Stimulated activated naive B cell treated with anti-CD40 and anti-IgM and Interleukin-4, amounts not matched to agents 10 μg/mL and 1 μg/mL and 100 μg/mL, for 72 hours (primary cell): ENCODE measurements at regions not wholly inside any gene's neighbourhood (a gene's known extent, or its start where the extent isn't known, plus 50 kb on each side); places are given as distances from the start of the nearest gene placed in this dataset.

Experiments
- ATAC-seq, 2 donors: fragments of 150-1000 bp; cut with Tn5 transposase; replicated peaks; 2 replicates each; pipeline ENCODE4 v1.10.0; 2021; ENCODE audit warnings: moderate library complexity in 1 of 2
- DNase-seq: peaks from one replicate; pipeline ENCODE4 v3.0.0; 2021
- H3K27ac Mint-ChIP-seq: one replicate; pipeline ENCODE4 v1.8.0; 2022; ENCODE audit warnings: mild to moderate bottlenecking, mixed read lengths
- H3K27me3 Mint-ChIP-seq, 2 donors: one replicate each; pipeline ENCODE4 v1.8.0; 2022; ENCODE audit warnings: mixed read lengths in 2 of 2
- H3K36me3 Mint-ChIP-seq, 2 donors: one replicate each; pipeline ENCODE4 v1.8.0; 2022; ENCODE audit warnings: mixed read lengths in 2 of 2, mild to moderate bottlenecking in 1 of 2
- H3K4me1 Mint-ChIP-seq, 2 donors: one replicate each; pipeline ENCODE4 v1.8.0; 2022; ENCODE audit warnings: mixed read lengths in 2 of 2, mild to moderate bottlenecking in 1 of 2
- H3K4me3 Mint-ChIP-seq, 2 donors: one replicate each; pipeline ENCODE4 v1.8.0; 2022; ENCODE audit warnings: mild to moderate bottlenecking in 2 of 2, mixed read lengths in 2 of 2, moderate library complexity in 1 of 2
- H3K9me3 Mint-ChIP-seq, 2 donors: one replicate each; pipeline ENCODE4 v1.8.0; 2022; ENCODE audit warnings: mixed read lengths in 2 of 2, mild to moderate bottlenecking in 1 of 2

DNA sequence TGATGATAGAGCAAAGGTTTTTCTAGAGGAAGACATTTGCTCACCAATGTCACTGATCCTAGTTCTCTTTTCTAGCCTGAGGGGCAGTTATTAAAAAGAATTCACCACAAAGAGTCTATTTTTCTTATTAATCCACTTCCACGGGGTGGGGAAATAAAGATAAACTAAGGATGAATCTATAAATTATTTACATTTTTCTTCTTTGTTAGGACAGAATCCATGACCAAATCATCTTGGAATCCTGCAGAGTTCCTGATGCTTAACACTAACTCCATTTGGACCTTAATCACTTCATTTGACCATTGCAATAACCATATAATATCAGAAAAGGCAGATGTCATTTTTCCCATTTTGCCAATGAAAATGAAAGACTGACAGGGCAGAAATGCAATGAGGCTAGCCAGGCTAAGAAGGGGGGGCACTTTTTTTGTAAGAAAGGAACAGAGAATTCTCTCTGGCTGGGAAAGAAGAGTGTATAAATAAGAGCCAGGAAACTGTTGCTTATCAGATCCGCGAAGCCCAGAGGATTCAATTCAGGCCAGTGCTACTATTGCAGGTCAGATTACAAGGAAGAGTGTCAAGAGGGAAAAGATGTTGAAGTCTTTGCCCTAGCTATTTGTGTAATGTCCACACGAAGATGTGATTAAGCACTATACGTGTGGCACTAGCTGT is 433.2 kb downstream of the TNS3 start:
- Mint-ChIP-seq H3K4me1 (peaks cover 18 to 28% of the 10 kb centered on the region in 2 donors), H3K9me3 (peaks cover 0 to 1% of the 10 kb centered on the region in 2 donors), H3K27ac (no peak overlapping the region), H3K4me3 (no peak overlapping the region), H3K27me3 (no peaks in the 10 kb centered on the region), H3K36me3 (no peaks in the 10 kb centered on the region)
- ATAC-seq (no peak), DNase-seq (no peak)

GRCh38 chr7:47147213-47147631 is 434.7 kb downstream of the TNS3 start:
- H3K4me3 Mint-ChIP-seq = no peak overlapping the region
- DNase-seq = no peak

GRCh38 chr7:47145982-47146381 is 435.9 kb downstream of the TNS3 start:
- H3K27ac Mint-ChIP-seq = no peak overlapping the region
- DNase-seq (no peak), ATAC-seq (no peak)
- H3K4me1 Mint-ChIP-seq = peaks cover 15 to 23% of the 10 kb centered on the region in 2 donors
- H3K36me3 Mint-ChIP-seq = no peaks in the 10 kb centered on the region
- no peak overlapping the region for H3K4me3 Mint-ChIP-seq
- H3K9me3 Mint-ChIP-seq = peaks cover 0 to under 1% of the 10 kb centered on the region in 2 donors
- H3K27me3 Mint-ChIP-seq = no peaks in the 10 kb centered on the region

More at GRCh38 chr7:47147213-47147631, 434.7 kb downstream of the TNS3 start:
- H3K27ac Mint-ChIP-seq = no peak overlapping the region
- ATAC-seq = no peak
- H3K9me3 Mint-ChIP-seq = peaks cover 0 to 1% of the 10 kb centered on the region in 2 donors
- H3K36me3 Mint-ChIP-seq = no peaks in the 10 kb centered on the region
- H3K4me1 Mint-ChIP-seq = peaks cover 15 to 24% of the 10 kb centered on the region in 2 donors
- H3K27me3 Mint-ChIP-seq = no peaks in the 10 kb centered on the region

GRCh38 chr7:47145186-47145725 is 436.7 kb downstream of the TNS3 start:
- ATAC-seq (no peak), DNase-seq (no peak)
- no peaks in the 10 kb centered on the region for H3K36me3 Mint-ChIP-seq
- H3K4me3 Mint-ChIP-seq = no peak overlapping the region
- no peaks in the 10 kb centered on the region for H3K27me3 Mint-ChIP-seq
- H3K9me3 Mint-ChIP-seq = no peaks in the 10 kb centered on the region
- H3K27ac Mint-ChIP-seq = no peak overlapping the region
- peaks cover 15 to 19% of the 10 kb centered on the region in 2 donors for H3K4me1 Mint-ChIP-seq

DNA sequence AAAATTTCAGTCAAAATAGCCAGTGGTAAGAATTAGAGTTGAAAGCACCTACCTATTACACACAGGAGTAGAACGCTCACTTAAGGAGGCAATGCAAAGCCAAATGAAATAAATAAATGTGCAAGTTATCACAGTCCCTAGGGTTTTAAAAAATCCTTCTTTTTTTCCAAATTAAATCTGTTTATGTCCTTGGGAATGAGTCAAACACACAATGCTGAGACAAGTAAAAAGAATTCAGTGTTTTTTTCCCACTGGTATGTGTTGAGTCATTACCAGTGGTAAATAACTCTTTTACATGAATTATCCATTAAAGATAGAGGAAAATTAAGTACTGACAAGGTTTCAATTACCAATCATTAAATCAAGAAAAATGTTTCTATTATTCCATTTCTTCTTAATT is 438.6 kb downstream of the TNS3 start:
- ATAC-seq (no peak), DNase-seq (no peak)
- Mint-ChIP-seq H3K36me3 (no peaks in the 10 kb centered on the region), H3K27ac (no peak overlapping the region), H3K27me3 (peaks cover 4 to 6% of the 10 kb centered on the region in 2 donors), H3K9me3 (no peaks in the 10 kb centered on the region), H3K4me3 (no peak overlapping the region), H3K4me1 (peaks cover 0 to 5% of the 10 kb centered on the region in 2 donors)

- peaks cover 0 to 5% of the 10 kb centered on the region in 2 donors for H3K4me1 Mint-ChIP-seq
- no peak for ATAC-seq
- no peak overlapping the region for H3K4me3 Mint-ChIP-seq
- no peak for DNase-seq
- no peaks in the 10 kb centered on the region for H3K36me3 Mint-ChIP-seq
- no peaks in the 10 kb centered on the region for H3K9me3 Mint-ChIP-seq
- peaks cover 4 to 6% of the 10 kb centered on the region in 2 donors for H3K27me3 Mint-ChIP-seq
- no peak overlapping the region for H3K27ac Mint-ChIP-seq
Observed at GRCh38 chr7:47142867-47143175, 439.1 kb downstream of the TNS3 start.

GRCh38 chr7:47142169-47142866 is 439.6 kb downstream of the TNS3 start:
- ATAC-seq (no peak), DNase-seq (no peak)
- Mint-ChIP-seq H3K27ac (no peak overlapping the region), H3K4me3 (no peak overlapping the region), H3K9me3 (no peaks in the 10 kb centered on the region), H3K27me3 (peaks cover 4 to 6% of the 10 kb centered on the region in 2 donors), H3K36me3 (no peaks in the 10 kb centered on the region), H3K4me1 (peaks cover 0 to 5% of the 10 kb centered on the region in 2 donors)

DNA sequence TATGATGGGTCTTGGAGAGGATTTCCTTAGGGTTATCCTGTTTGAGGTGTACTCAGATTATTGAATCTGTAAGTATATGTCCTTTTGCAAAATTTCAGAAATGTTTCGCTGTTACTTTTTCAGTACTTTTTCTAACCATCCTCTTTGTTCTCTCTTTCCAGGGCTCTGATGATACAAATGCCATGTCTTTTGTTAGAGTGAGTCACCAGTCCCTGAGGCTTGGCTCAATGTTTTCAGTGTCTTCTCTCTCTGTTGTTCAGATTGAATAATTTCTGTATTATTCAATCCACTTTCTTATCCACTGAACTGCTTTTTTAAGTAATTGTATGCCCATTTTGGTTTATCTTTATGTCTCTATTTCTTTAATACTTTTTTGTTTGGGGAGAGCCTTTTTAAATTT is 449.4 kb downstream of the TNS3 start:
- ATAC-seq (no peak), DNase-seq (no peak)
- H3K9me3 Mint-ChIP-seq = no peaks in the 10 kb centered on the region
- no peaks in the 10 kb centered on the region for H3K4me1 Mint-ChIP-seq
- no peak overlapping the region for H3K27ac Mint-ChIP-seq
- H3K27me3 Mint-ChIP-seq = peaks cover 0 to 19% of the 10 kb centered on the region in 2 donors
- H3K4me3 Mint-ChIP-seq = no peak overlapping the region
- no peaks in the 10 kb centered on the region for H3K36me3 Mint-ChIP-seq

DNA sequence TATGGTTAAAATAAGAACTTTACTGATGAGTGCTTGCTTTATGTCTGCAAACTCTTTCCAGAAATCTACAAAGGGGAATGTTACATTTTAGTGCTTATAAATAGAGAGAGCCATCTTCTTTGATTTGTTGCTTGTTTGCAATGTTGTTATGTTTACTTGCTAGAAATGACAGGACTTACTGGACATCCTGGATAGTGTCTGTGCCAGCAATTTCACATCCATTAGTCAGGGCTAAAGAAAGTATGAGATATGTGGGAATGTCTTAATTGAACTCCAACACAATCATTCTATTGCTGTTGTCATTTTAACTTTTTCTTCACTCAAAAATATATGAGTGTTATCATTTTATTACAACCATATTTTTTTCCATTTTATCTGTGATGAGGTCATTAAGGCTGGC is 453.2 kb downstream of the TNS3 start:
- Mint-ChIP-seq H3K4me3 (no peak overlapping the region), H3K9me3 (no peaks in the 10 kb centered on the region), H3K4me1 (no peaks in the 10 kb centered on the region), H3K27ac (no peak overlapping the region), H3K36me3 (no peaks in the 10 kb centered on the region), H3K27me3 (peaks cover 0 to 19% of the 10 kb centered on the region in 2 donors)
- DNase-seq (no peak), ATAC-seq (no peak)

DNA sequence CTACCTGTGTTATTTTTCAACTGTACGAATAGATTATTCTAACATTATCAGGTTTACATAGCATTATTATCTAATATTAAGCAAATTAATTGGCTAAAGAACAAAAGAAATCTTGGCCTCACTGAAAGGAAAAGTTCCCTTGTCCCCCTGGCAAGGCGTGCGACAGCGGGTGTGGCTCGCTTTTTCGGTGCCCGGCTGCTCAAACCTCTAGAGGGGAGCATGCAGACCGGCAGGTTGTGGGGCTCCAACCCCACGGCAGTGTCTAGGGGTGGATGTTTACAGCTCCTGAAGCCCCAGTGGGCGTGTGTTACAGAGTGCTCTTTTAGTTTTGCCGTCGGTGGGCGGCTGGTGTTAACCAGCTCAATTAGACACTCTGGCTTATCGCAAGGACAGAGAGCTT is 456.4 kb downstream of the TNS3 start:
- ATAC-seq (no peak), DNase-seq (no peak)
- H3K4me1 Mint-ChIP-seq = no peaks in the 10 kb centered on the region
- no peaks in the 10 kb centered on the region for H3K9me3 Mint-ChIP-seq
- H3K4me3 Mint-ChIP-seq = no peak overlapping the region
- no peaks in the 10 kb centered on the region for H3K36me3 Mint-ChIP-seq
- peaks cover 0 to 7% of the 10 kb centered on the region in 2 donors for H3K27me3 Mint-ChIP-seq
- no peak overlapping the region for H3K27ac Mint-ChIP-seq

GRCh38 chr7:47119261-47119865 is 462.5 kb downstream of the TNS3 start:
- Mint-ChIP-seq H3K4me1 (no peaks in the 10 kb centered on the region), H3K27ac (no peak overlapping the region), H3K4me3 (no peak overlapping the region), H3K27me3 (peaks cover 0 to 4% of the 10 kb centered on the region in 2 donors), H3K36me3 (no peaks in the 10 kb centered on the region), H3K9me3 (peaks cover 0 to 2% of the 10 kb centered on the region in 2 donors)
- ATAC-seq = no peak
- DNase-seq = no peak

- Mint-ChIP-seq H3K9me3 (peaks cover 2 to 4% of the 10 kb centered on the region in 2 donors), H3K27ac (no peak overlapping the region), H3K4me3 (no peak overlapping the region), H3K27me3 (peaks cover 0 to 6% of the 10 kb centered on the region in 2 donors), H3K4me1 (peaks cover 5 to 9% of the 10 kb centered on the region in 2 donors), H3K36me3 (no peaks in the 10 kb centered on the region)
- DNase-seq (no peak), ATAC-seq (no peak)
Observed at GRCh38 chr7:47104206-47104549, 477.7 kb downstream of the TNS3 start.

GRCh38 chr7:47103498-47104205 is 478.3 kb downstream of the TNS3 start:
- no peak for DNase-seq
- Mint-ChIP-seq H3K27ac (no peak overlapping the region), H3K27me3 (peaks cover 0 to 6% of the 10 kb centered on the region in 2 donors), H3K4me3 (no peak overlapping the region), H3K9me3 (peaks cover 2 to 4% of the 10 kb centered on the region in 2 donors), H3K4me1 (peaks cover 5 to 7% of the 10 kb centered on the region in 2 donors), H3K36me3 (no peaks in the 10 kb centered on the region)
- no peak for ATAC-seq

DNA sequence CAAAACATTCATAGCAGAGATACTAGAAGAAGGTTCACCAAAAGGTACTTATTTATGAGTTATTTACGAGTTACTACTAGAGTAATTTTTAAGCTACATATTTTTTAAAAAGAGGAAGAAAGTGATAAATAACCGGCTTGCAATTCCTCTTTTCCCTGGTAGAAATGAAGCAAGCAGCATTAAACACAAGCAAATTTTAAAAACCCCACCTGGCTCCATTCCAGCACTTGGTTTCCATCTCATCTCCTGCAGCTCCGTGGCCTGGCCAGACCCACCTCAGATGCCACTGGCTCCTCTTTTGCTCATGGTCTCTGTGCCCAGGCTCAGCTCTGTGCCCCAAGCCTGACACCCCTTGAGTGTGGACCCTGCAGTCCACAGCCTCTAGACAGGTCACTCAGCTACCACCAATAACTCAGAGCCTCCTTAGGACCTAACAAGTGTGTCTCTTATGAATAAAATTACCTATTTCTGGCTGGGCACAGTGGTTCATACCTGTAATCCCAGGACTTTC is 479.5 kb downstream of the TNS3 start:
- H3K27me3 Mint-ChIP-seq = peaks cover 0 to 6% of the 10 kb centered on the region in 2 donors
- DNase-seq = no peak
- peaks cover 2 to 4% of the 10 kb centered on the region in 2 donors for H3K9me3 Mint-ChIP-seq
- ATAC-seq = no peak
- H3K36me3 Mint-ChIP-seq = no peaks in the 10 kb centered on the region
- H3K4me3 Mint-ChIP-seq = no peak overlapping the region
- no peak overlapping the region for H3K27ac Mint-ChIP-seq
- H3K4me1 Mint-ChIP-seq = peaks cover 5 to 7% of the 10 kb centered on the region in 2 donors
